Fibroblast of mammary gland (primary cell): ENCODE measurements at regions not wholly inside any gene's neighbourhood (a gene's known extent, or its start where the extent isn't known, plus 50 kb on each side); places are given as distances from the start of the nearest gene placed in this dataset.

ENCODE experiments used
- DNase-seq: peaks from one replicate; pipeline ENCODE4 v3.0.0-alpha.2; 2010; ENCODE audit warnings: low read depth
- H3K4me3 ChIP-seq: 2 replicates; pipeline ENCODE4 v1.5.1; 2011; ENCODE audit warnings: low read depth, mild to moderate bottlenecking, low read length, moderate library complexity; ENCODE audit not compliant: control insufficient read depth
- CTCF ChIP-seq: conservative IDR thresholded peaks from 2 replicates; pipeline ENCODE4 v1.5.1; 2011; ENCODE audit warnings: low read depth, low read length, inconsistent platforms; ENCODE audit not compliant: control insufficient read depth, insufficient read depth

- no peak for TF ChIP-seq CTCF
- H3K4me3 ChIP-seq, result no peak overlapping the region
- no peak for DNase-seq
Observed at GRCh38 chr20:58585753-58586540, 65.1 kb upstream of the STX16 start.

GRCh38 chr20:58584881-58585752 lies 66.0 kb upstream of the STX16 start:
- no peak overlapping the region for H3K4me3 ChIP-seq
- peak; percentile 45 for DNase-seq
- TF ChIP-seq CTCF, result no peak

- no peak for TF ChIP-seq CTCF
- H3K4me3 ChIP-seq, result no peak overlapping the region
- DNase-seq, result no peak
Observed at GRCh38 chr20:58584051-58584824, 66.8 kb upstream of the STX16 start.

GRCh38 chr20:58583586-58583985 lies 67.5 kb upstream of the STX16 start:
- TF ChIP-seq CTCF, result no peak
- DNase-seq, result no peak
- H3K4me3 ChIP-seq, result no peak overlapping the region

- H3K4me3 ChIP-seq, result no peak overlapping the region
- TF ChIP-seq CTCF, result no peak
- no peak for DNase-seq
Observed at GRCh38 chr20:58583176-58583575, 67.9 kb upstream of the STX16 start.

- TF ChIP-seq CTCF, result no peak
- no peak overlapping the region for H3K4me3 ChIP-seq
- DNase-seq, result no peak
Observed at GRCh38 chr20:58580474-58580835, 65.3 kb upstream of the APCDD1L start.
